OCI-LY3 (cell line): ENCODE measurements at regions not wholly inside any gene's neighbourhood (a gene's known extent, or its start where the extent isn't known, plus 50 kb on each side); places are given as distances from the start of the nearest gene placed in this dataset.
"Not testable (repeated sequence)": the region's sequence is repeated elsewhere in the genome, so short reads cannot be mapped to it uniquely, and the experiment has no call there.

Source experiments
- H2AFZ ChIP-seq: fragments of 200-600, 300-600 bp; shearing (Covaris generic); 2 replicates; pipeline ENCODE4 v1.6.0; 2014; ENCODE audit warnings: antibody characterized with exemption, low read depth, low read length
- H3K27ac ChIP-seq: fragments of 200-600, 300-600 bp; sonication (generic); 2 replicates; pipeline ENCODE4 v1.5.1; 2014; ENCODE audit warnings: mild to moderate bottlenecking, low read length, moderate library complexity, mixed read lengths
- H3K27me3 ChIP-seq: fragments of 200-600, 300-600 bp; sonication (generic); 2 replicates; pipeline ENCODE4 v1.6.1; 2014; ENCODE audit warnings: low read depth, low read length, mixed read lengths
- H3K36me3 ChIP-seq: fragments of 200-600, 300-600 bp; sonication (generic); replicated peaks from 2 replicates; pipeline ENCODE3; 2014; ENCODE audit warnings: low read depth, low read length, mixed read lengths
- H3K4me1 ChIP-seq: fragments of 300-600, 200-600 bp; sonication (generic); 2 replicates; pipeline ENCODE4 v1.6.1; 2014; ENCODE audit warnings: low read length, mixed read lengths
- H3K4me2 ChIP-seq: fragments of 200-600, 300-600 bp; sonication (generic); 2 replicates; pipeline ENCODE4 v1.6.1; 2014; ENCODE audit warnings: low read length, mixed read lengths
- H3K4me3 ChIP-seq: fragments of 300-600, 200-600 bp; sonication (generic); 2 replicates; pipeline ENCODE4 v1.5.1; 2014; ENCODE audit warnings: antibody characterized with exemption, mild to moderate bottlenecking, low read length, moderate library complexity
- H3K79me2 ChIP-seq: fragments of 300-600, 200-600 bp; shearing (Covaris generic); 2 replicates; pipeline ENCODE4 v1.6.1; 2014; ENCODE audit warnings: mild to moderate bottlenecking, low read length, mixed read lengths
- H3K9ac ChIP-seq: fragments of 300-600, 200-600 bp; shearing (Covaris generic); 2 replicates; pipeline ENCODE4 v1.6.0; 2014; ENCODE audit warnings: mild to moderate bottlenecking, low read length, moderate library complexity
- H3K9me3 ChIP-seq: fragments of 200-600, 300-600 bp; shearing (Covaris generic); 2 replicates; pipeline ENCODE4 v1.6.1; 2014; ENCODE audit warnings: low read length, mixed read lengths; ENCODE audit not compliant: insufficient read depth
- H4K20me1 ChIP-seq: fragments of 200-600, 300-600 bp; sonication (generic); 2 replicates; pipeline ENCODE4 v1.6.1; 2016; ENCODE audit warnings: low read length, mixed read lengths; ENCODE audit not compliant: insufficient read depth
- CTCF ChIP-seq: fragments of 200-600, 300-600 bp; sonication (generic); IDR thresholded peaks from 2 replicates; pipeline ENCODE4 v1.5.1; 2014; ENCODE audit warnings: antibody characterized with exemption, low read length, low read depth
- EZH2phosphoT487 ChIP-seq: fragments of 200-600 bp; shearing (Covaris generic); IDR thresholded peaks from 2 replicates; pipeline ENCODE4 v1.6.1; 2018; ENCODE audit warnings: antibody characterized with exemption, mixed run types, low read depth

GRCh38 chr10:123221418-123221817, 67.2 kb downstream of the BUB3 start:
- Histone ChIP-seq H3K36me3 (no peaks in the 10 kb centered on the region), H3K4me2 (no peak overlapping the region), H3K4me3 (no peak overlapping the region), H3K4me1 (peaks cover 2% of the 10 kb centered on the region; the same call in 1 of the 2 replicates), H2AFZ (no peak overlapping the region), H3K9me3 (no peaks in the 10 kb centered on the region), H3K9ac (no peak overlapping the region), H3K79me2 (no peaks in the 10 kb centered on the region), H4K20me1 (no peaks in the 10 kb centered on the region), H3K27ac (no peak overlapping the region), H3K27me3 (no peaks in the 10 kb centered on the region)
- TF ChIP-seq CTCF (no peak), EZH2phosphoT487 (no peak)

GRCh38 chr10:123222832-123223231, 68.6 kb downstream of the BUB3 start:
- no peaks in the 10 kb centered on the region for H3K79me2 ChIP-seq
- no peak for TF ChIP-seq CTCF
- no peak for TF ChIP-seq EZH2phosphoT487
- H3K9me3 ChIP-seq: no peaks in the 10 kb centered on the region
- H3K27me3 ChIP-seq: no peaks in the 10 kb centered on the region
- no peak overlapping the region for H3K9ac ChIP-seq
- H3K36me3 ChIP-seq: no peaks in the 10 kb centered on the region
- H3K4me1 ChIP-seq: peaks cover 2% of the 10 kb centered on the region; the same call in 1 of the 2 replicates
- H3K27ac ChIP-seq: no peak overlapping the region
- H4K20me1 ChIP-seq: no peaks in the 10 kb centered on the region
- H3K4me2 ChIP-seq: no peak overlapping the region
- no peak overlapping the region for H2AFZ ChIP-seq
- H3K4me3 ChIP-seq: no peak overlapping the region

GRCh38 chr10:123227706-123228105, 73.5 kb downstream of the BUB3 start:
- no peak for TF ChIP-seq CTCF
- no peak for TF ChIP-seq EZH2phosphoT487
- peaks cover 6% of the 10 kb centered on the region for H3K36me3 ChIP-seq
- no peaks in the 10 kb centered on the region for H3K9me3 ChIP-seq
- H3K79me2 ChIP-seq: no peaks in the 10 kb centered on the region
- peaks cover 2% of the 10 kb centered on the region; the same call in 1 of the 2 replicates for H3K4me1 ChIP-seq
- H2AFZ ChIP-seq: no peak overlapping the region
- H3K9ac ChIP-seq: no peak overlapping the region
- H3K4me3 ChIP-seq: no peak overlapping the region
- no peaks in the 10 kb centered on the region for H4K20me1 ChIP-seq
- no peaks in the 10 kb centered on the region for H3K27me3 ChIP-seq
- H3K4me2 ChIP-seq: no peak overlapping the region
- H3K27ac ChIP-seq: no peak overlapping the region

- H3K4me3 ChIP-seq: no peak overlapping the region
- H4K20me1 ChIP-seq: no peaks in the 10 kb centered on the region
- H3K4me2 ChIP-seq: no peak overlapping the region
- TF ChIP-seq EZH2phosphoT487 (no peak), CTCF (no peak)
- peaks cover 10% of the 10 kb centered on the region for H3K36me3 ChIP-seq
- no peaks in the 10 kb centered on the region for H3K27me3 ChIP-seq
- peaks cover 2% of the 10 kb centered on the region; the same call in 1 of the 2 replicates for H3K4me1 ChIP-seq
- no peak overlapping the region for H3K9ac ChIP-seq
- H3K9me3 ChIP-seq: 0 out of 2 replicates have a peak, but pooled peaks cover under 1% of the 10 kb centered on the region
- no peak overlapping the region for H2AFZ ChIP-seq
- H3K79me2 ChIP-seq: no peaks in the 10 kb centered on the region
- H3K27ac ChIP-seq: no peak overlapping the region
Measured at GRCh38 chr10:123229927-123230630, 75.9 kb downstream of the BUB3 start.

GRCh38 chr10:123232879-123233278, 78.7 kb downstream of the BUB3 start:
- H4K20me1 ChIP-seq, H3K4me1 ChIP-seq, H3K9me3 ChIP-seq, H3K4me2 ChIP-seq, H3K27me3 ChIP-seq, H3K4me3 ChIP-seq, H3K9ac ChIP-seq, H3K79me2 ChIP-seq, H3K27ac ChIP-seq, H2AFZ ChIP-seq: not testable (repeated sequence)
- H3K36me3 ChIP-seq: peaks cover 14% of the 10 kb centered on the region

- not testable (repeated sequence) for H2AFZ ChIP-seq, H3K4me1 ChIP-seq, H3K79me2 ChIP-seq, H3K27me3 ChIP-seq, H3K4me2 ChIP-seq, H3K9ac ChIP-seq, H3K27ac ChIP-seq, H3K9me3 ChIP-seq, H4K20me1 ChIP-seq, H3K4me3 ChIP-seq
- H3K36me3 ChIP-seq: peaks cover 14% of the 10 kb centered on the region
Measured at GRCh38 chr10:123235014-123235413, 80.8 kb downstream of the BUB3 start.
